HG02623 (cell line): ENCODE measurements at regions not wholly inside any gene's neighbourhood (a gene's known extent, or its start where the extent isn't known, plus 50 kb on each side); places are given as distances from the start of the nearest gene placed in this dataset.
A peak's percentile ranks its signal among the peaks of the same experiment; 100 is the strongest.
"Not testable (repeated sequence)": the region's sequence is repeated elsewhere in the genome, so short reads cannot be mapped to it uniquely, and the experiment has no call there.

ENCODE experiments used
- ATAC-seq: cut with Tn5 transposase; IDR thresholded peaks from one replicate; pipeline ENCODE4 v1.9.1; 2021; ENCODE audit warnings: moderate library complexity; ENCODE audit not compliant: unreplicated experiment

DNA sequence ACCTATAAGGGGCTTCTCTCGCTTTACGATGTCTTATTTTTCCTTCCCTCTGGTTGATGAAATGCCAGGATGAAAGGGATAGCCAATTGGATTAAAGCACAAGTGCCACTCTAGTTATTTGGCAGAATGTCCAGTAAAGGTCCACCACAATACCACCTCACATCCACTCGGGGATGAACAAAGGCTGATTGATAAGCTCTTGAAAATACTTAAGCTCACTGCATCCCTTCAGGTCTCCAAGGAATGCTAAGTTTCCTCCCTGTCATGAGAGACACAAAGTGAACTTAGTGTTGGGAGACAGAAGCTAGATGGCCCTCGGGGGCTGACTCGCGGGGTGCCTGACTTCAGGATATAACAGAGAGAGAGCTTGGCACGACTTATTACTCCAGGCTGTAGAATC lies 185.9 kb upstream of the ZNF644 start:
- ATAC-seq, result not testable (repeated sequence)

GRCh38 chr1:91204150-91204549 lies 182.3 kb upstream of the ZNF644 start:
- not testable (repeated sequence) for ATAC-seq

DNA sequence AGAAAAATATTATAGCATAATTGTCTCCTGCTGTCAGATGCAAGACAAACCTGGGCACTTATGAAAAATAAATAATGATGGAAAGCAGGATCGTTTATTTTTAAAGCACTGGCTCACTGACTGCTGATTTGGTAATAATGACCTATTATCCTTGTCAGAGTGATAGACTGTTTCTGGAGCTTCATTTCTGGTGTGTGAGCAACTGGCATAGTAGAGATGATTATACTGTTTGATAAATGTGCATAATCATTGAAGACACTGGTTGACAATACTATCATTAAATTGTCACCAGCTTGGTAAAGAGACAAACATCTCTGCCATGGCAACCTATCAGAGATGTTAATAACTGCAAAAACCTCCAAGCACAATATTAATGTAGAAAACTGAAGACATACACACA lies 179.9 kb upstream of the ZNF644 start:
- no peak for ATAC-seq

DNA sequence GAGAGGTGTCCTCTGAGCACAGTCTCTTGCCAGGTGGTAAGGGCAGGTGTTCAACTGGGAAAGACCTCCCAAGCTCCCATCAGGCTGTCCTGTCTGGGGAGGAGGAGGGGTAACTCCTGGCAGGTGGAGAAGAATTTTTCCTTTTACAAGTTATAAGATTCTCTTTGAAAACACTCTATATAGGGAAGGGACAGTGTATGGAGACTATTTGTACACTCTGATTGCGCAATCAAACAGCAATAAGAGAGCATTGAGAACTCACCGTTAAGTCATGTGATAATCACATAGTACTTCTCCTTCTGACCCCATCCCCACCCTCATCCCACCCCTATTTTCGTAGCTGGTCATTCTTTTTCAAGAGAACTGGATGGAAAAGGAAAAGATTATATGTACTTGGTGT lies 179.3 kb upstream of the ZNF644 start:
- no peak for ATAC-seq

GRCh38 chr1:91200675-91201074 lies 178.8 kb upstream of the ZNF644 start:
- ATAC-seq, result no peak

DNA sequence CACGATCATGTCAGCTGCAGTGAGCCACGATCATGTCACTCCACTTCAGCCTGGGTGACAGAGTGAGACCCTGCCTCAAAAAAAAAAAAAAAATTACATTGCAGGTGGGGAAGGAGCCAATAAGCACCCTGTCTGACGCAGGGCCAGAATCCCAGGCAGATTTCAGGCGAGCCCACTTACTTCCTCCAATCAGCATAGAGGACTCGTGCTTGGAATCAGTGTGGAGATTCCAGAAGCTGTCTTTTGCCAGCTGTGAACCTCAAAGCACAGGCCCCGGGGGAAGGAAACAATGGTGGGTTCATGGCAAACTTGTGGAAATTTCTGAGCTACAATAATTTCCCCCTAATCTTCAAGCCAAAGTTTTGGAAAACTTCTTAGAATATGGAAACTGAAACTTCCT lies 178.2 kb upstream of the ZNF644 start:
- no peak for ATAC-seq

DNA sequence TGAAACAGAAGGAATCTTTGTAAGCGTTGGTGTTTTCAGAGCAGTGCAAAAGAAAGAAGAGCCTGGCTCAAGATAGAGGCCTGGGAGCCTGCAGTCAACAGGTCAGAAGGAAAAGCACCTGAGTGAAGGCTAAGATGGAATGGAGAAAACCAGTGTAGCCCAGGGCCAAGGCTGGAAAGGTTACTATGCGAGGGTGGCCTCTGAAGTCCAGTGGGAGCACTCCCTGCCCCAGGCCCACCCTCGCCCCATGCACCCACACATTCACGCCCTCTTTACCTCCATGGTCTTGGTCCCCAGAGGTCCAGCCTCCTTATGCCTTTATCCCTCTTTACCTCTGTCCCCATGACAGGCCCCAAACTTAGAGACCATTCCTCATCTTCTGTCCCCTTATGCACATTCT lies 169.2 kb upstream of the ZNF644 start:
- ATAC-seq, result no peak

DNA sequence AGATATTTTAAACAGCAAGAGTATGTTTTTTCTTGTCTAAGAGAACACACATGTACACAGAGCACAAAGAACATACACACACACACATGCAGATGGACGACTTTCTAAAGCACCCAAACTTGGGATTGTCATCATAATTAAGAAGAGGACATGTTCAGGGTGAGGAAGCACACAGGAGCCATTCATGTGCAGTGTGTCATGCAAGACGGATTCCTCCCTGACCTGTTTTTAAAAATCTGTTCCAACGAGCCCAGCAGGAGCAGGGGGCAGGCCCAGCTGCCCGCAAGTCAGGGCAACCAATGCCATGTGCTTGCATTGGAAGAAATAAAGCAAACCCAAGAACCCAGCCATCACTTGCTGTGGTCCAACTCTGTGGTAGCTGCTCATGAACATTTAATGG lies 167.3 kb upstream of the ZNF644 start:
- ATAC-seq, result no peak

DNA sequence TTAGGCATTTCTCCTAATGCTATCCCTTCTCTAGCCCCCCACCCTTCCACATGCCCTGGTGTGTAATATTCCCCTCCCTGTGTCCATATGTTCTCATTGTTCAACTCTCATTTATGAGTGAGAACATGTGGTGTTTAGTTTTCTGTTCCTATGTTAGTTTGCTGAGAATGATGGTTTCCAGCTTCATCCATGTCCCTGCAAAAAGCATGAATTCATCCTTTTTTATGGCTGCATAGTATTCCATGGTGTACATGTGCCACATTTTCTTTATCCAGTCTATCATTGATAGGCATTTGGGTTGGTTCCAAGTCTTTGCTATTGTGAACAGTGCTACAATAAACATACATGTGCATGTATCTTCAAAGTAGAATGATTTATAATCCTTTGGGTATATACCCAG lies 161.0 kb upstream of the ZNF644 start:
- not testable (repeated sequence) for ATAC-seq

DNA sequence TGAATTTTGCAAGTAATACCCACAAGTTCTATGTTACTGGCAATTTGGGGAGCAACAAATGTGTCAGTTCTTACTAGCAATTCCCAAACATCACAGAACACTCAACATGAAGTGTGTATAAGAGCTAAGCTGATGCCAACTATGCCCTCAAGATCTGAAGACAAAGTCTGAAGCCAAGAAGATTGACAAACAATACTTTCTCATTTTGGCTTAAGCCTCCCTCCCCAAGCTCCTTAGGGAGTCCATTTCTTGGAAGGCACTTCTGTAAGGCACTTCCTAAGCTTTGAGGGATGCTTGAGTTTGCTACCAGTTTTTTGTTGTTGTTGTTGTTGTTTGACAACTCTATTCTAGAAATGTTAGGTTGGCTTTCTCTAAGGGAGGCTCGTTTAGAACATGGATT lies 154.4 kb upstream of the ZNF644 start:
- ATAC-seq, result no peak

DNA sequence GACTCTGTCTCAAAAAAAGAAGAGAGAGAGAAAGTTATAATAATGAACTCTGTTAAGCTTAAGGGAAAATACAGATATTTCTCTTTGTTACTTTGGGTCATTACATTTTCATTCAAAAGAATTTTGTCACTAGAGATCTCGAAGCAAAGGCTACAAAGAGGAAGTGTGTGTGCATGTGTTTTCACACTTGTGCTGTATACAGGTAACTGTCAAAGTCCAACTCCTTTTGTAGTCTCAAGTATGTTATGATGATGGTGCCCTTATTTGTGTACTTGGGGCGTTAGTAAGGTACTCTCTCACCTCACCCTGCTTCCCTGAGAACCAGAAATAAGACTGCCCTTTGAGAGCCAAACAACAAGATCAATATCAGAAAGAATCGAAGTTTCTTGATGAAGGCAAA lies 152.9 kb upstream of the ZNF644 start:
- ATAC-seq, result no peak

- no peak for ATAC-seq
Measured at GRCh38 chr1:91173346-91173890, 151.6 kb upstream of the ZNF644 start.

DNA sequence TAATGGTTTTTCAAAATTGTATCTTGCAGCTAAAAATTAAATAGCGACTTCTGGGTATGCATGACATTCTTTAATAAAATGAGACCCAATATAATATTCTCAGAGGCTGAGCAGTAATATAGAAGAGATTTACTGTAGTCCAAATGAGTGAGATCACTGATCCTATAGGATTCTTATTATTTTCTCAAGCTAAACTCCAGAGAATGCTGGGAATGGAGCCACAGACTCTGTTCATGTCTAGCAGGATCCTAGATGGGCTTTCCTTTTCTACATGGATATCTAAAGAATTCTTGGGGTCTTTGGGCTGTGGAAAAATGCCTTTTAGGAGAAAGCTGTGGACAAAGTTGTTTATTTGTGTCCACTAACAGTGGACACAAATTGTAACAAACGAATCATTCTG lies 150.7 kb upstream of the ZNF644 start:
- no peak for ATAC-seq

- ATAC-seq, result no peak
Measured at GRCh38 chr1:91171898-91172297, 150.1 kb upstream of the ZNF644 start.

DNA sequence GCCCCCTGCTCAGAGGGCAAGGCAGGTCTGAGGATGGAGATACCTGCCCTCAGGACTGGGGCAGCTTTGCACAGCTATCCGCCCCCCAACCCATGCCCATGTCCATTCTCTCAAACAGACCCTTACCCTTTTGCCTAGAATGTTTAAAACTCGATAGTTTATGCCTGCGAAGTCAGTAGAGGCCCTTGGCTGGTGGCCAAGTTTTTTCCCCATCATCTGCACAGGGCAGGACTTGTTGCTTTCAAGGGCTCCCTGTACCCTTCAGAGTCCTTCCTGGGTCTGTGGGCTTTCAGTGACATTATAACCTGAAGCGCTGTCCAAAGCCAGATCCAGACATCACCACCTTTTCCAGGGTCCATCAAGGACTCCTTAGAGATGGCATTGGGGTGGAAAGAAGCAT lies 148.7 kb upstream of the ZNF644 start:
- ATAC-seq, result no peak

DNA sequence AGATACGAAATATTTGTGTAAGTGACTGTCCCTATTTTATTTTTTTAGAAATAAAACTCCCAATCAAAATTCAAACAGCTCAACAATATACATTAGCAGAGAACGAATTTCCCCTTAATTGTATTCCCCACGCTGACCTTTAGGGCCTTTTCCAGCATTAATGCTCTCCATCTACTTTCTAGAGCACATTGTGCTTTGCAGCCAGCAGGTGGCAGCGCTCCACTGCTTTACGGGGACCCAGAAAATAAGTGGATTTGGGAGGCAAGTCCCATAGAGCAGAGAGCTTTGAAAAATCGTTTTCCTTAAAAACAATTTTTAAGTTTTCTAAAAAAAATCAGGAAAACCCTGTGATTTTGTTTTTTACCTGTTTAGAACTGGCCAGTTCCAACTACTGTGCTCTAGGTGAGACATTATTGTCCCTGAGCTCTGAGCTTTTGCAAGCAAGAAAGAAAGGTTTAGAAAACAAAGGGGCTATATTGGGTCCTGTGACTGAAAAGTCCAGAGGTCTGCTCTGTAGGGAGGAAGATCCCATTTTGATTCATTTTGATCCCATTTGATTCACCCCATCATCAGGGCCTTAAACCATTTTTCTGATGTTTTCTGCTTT lies 144.4 kb upstream of the ZNF644 start:
- peak; percentile 43 for ATAC-seq

- peak; percentile 89 for ATAC-seq
Measured at GRCh38 chr1:91165033-91165654, 143.3 kb upstream of the ZNF644 start.

DNA sequence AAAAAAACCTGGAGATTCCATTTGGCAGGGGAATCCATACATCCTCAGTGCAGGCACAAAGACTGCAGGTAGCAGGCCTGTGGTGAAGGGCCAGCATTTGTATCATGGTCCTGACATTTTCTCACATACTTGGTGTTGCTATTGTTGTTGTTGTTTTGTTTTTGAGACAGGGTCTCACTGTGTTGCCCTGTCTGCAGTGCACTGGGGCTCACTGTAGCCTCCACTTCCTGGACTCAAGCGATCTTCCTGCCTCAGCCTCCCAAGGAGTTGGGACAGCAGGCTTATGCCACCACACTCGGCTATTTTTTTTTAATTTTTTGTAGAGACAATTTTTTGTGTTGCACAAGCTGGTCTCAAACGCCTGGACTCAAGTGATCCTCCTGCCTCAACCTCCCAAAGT lies 140.8 kb upstream of the ZNF644 start:
- no peak for ATAC-seq

DNA sequence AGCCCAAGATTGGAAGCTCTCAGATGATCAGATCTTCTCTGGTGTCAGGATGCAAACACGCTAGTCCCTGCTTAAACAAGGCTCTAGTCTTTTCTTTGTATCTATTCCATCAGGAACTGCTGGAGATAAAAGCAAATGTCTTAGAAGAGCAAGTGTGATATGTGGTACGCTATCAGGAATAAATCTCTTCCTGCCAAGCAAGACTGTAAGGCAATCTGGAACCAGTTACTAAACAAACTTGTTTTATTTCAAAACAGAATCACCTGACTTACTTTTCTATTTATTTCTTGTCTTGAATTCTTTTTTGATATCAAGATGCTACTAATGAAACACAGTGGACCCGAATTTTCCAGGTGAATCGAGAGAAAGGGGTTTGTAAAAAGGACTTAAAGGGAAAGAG lies 139.9 kb upstream of the ZNF644 start:
- ATAC-seq, result no peak

- no peak for ATAC-seq
Measured at GRCh38 chr1:91161166-91161565, 139.3 kb upstream of the ZNF644 start.

GRCh38 chr1:91160363-91161075 lies 138.7 kb upstream of the ZNF644 start:
- no peak for ATAC-seq

DNA sequence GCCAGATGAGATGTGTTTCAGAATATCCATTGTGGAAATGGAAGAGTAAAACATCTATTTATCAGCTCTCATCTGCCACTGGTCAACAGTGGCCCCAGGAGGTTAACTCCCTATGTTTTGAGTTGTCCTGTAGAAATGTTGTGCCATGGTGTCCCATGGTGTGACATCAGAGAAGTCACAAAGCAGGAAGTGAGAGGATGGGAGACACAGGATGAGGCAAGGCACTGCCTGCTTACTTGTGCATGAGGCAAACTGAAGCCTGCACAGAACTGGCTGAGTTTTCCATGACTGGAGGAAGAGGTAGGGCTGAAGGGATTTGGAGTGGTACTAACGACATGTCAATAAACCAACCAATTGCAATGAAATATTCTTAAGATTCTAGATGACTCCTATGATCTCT lies 131.5 kb upstream of the ZNF644 start:
- no peak for ATAC-seq
